HG03469 (cell line): ENCODE measurements at regions not wholly inside any gene's neighbourhood (a gene's known extent, or its start where the extent isn't known, plus 50 kb on each side); places are given as distances from the start of the nearest gene placed in this dataset.
A peak's percentile ranks its signal among the peaks of the same experiment; 100 is the strongest.
"Not testable (repeated sequence)": the region's sequence is repeated elsewhere in the genome, so short reads cannot be mapped to it uniquely, and the experiment has no call there.

ENCODE experiments used
- ATAC-seq: cut with Tn5 transposase; IDR thresholded peaks from one replicate; pipeline ENCODE4 v1.9.1; 2021; ENCODE audit warnings: mild to moderate bottlenecking, moderate library complexity, moderate number of reproducible peaks; ENCODE audit not compliant: unreplicated experiment

DNA sequence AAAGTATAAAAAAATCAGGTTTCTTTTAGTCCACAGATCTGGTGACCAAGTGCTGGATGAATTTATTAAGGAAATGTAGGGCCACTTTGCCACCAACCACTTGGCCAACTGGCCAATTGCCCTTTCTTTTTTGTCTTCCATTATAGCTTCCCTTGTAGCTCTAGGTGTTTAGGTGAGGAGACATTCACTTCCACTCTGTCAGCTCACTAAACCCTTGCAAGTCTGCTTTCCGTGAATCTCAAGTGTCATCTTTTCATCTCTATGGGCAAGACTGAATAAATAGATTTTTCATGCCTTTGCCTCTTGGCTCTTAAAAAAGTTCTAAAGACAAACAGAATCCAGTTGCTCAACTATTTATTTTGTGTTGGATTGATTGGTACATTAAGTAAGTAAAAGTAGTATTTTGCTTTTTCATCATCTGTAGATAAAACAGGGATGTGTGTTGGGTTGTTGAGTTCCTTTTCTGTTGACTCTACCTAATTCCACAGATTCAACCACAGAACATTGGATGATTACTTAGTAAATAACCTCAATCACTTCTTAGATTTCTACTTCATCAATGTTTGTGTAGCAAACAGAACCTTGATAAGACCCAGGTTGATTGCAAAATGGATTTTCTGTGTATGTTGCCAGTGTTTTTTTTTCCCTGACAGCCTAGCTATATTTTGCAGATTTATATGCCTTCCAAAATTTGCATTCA lies 68.1 kb upstream of the GRXCR1 start:
- ATAC-seq = no peak

DNA sequence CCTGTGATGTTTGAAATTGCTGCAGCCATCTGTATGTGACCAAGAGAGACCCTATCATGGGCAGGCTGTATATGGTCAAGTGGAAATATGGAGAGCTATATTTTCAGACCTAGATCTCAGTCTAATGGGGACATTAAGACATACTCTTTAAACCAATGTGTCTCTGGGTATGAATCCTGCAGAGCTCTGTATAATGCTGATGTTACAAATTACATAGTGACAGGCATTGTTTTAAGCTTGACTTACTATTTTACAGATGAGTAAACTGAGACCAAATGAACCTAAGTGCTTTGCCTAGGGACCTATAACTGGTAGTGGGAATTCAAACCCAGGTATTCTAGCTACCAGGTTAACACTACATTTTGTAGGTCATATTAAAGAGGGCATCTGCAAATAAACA lies 71.3 kb upstream of the GRXCR1 start:
- ATAC-seq = no peak

DNA sequence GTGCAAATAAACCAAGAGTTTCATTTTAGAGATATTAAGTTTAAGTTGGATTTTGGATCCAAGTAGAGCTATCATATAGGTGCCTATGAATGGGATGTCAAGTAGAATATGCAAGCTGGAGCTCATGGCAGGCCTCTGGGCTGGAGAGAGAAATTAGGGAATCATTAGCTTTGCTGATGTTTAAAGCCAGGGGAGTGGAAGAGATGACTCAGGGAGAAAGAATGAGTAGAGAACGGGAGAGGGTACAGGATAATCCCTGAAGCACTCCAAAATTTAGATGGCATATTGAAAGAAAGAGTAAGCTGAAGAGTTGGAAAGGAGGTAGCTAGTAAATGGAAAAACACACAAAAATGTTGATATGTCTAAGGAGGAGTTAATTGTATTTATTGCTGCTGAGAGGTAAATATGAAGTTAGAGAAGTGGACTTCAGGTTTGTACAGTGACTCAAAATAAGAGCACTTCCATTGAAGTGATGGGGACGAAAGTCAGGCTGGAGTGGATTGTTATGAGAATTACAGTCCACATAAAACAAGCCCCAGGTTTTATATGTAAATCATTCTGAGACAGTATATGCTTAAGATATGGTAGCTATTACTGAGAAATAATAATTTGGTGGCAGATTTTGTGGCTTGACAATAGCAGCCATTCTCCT lies 72.5 kb upstream of the GRXCR1 start:
- no peak for ATAC-seq

DNA sequence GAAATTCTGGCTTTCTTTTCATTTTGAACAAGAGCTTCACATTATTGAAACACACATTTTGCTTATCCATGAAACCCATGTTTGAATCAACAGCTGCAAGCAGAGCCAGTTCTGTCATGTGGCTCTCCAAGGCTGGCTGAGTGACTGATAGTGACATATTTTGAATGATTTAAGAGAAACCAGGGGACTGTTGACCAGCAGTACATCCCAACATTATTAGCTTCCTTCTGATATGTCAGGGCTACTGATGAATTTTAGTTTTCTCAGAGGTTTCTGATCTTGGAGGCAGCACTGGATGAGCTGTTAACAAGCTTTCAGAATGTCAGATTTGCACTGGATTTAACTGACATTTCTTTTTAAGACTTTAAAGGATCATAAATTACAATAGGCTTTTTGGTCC lies 74.6 kb upstream of the GRXCR1 start:
- ATAC-seq = no peak

DNA sequence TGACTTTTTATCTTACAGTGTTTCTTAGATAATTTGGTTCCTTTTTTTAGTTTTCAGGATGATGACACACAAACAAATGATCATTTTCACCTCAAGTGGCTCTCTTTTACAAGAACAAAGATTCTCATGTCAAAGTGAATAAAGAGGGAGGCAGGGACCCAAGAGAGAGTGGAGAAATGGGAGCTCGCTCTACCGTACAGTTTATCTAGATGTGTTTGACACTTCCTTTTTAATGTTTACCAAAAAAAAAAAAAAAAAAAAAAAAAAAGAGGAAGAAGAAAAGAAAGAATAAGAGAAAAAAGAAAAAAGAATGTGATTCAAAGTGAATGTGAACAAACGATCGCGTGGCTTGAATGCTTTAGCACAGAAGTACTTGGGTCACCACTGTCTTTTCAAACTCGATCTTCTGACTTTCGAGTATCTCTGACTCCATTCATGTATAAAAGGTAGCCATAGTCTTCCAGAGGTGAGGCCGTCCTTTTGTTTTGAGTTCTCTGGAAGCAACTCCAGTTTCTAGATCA lies 75.6 kb upstream of the GRXCR1 start:
- ATAC-seq = peak; percentile 6

DNA sequence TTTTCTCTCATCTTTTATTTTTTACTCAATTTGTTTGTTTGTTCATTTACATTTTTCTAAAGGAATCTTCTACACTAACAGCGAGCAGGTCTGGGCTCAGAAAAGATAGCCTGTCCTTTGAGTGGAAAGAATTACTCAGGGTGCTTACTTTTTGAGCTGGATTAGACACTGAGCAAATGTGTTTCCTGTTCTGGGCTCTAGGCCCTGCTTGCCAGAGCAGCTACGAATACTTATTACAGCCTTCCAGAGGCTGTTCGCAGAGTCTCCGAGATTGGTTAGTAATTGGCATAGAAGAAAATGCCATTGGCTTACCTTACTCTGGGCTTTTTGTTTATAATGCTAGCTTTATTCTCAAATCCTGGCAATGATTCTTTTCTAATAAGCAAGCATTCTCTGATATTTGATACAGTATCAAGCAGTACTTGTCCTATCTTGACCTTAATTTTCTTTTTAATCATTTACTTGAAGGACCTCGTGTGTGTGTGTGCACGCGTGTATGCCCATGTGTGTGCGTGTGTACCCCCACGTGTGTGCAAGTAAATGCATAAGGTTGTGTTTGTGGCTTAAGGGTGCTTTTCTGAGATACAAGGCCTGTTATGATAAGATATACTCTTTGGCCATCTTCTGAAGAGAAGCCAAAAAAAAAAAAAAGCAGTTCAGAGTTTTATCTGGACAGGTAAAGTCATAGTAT lies 76.2 kb upstream of the GRXCR1 start:
- no peak for ATAC-seq

DNA sequence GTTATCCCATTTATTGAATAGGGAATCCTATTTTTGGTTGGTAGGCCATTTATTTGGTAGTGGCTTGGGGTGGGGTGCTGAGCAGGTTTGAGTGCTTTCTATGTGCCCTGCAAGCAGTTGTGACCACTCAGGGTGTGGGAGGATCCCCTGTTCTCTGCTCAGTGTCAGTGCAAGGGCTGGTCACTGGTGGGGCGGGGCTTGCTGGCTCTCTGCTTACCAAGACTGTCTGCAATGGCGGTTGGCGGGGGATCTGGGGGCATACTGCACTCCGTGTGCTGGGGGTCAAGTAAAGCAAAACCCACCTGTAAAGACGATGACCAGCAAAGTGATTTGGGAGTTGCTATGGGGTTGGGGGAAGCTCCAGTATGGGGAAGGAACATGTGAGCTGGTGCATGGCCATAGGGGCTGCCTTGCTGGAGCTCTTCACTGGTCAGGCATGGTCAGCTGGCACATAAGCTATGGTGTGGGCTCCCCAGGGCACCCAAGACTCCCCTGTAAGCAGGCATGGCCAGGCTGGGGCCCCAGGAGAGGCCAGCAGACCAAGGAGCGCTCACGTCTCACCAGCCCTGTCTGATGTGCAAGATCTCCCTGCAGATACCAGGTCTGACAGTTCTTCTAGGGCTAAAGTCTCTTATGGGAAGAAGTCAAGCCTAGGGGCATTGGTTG lies 83.0 kb upstream of the GRXCR1 start:
- no peak for ATAC-seq

DNA sequence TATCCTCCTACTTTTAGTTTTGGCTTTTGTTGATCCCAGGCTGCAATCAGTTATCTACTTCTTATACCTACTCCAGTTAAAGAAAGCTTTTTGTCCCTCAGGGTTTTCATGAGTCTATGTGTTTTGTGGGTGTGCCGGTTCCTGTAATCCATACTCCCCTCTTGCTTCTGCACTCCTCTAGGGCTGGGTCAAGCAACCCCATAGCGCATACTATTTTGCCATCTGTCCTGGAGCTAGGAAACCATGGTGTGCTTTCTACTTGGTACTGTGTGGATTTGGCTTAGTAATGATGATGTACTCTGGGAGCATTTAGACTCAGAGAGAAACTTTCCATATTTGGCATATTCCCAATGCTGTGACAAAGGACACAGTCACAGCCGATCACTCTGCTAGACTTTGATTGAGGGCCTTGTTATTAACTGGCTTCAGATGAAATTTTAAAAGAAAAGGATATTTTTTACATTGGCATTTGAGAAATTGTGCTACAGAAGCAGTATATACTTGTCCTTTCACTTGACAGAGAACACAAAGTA lies 86.1 kb upstream of the GRXCR1 start:
- ATAC-seq = no peak

DNA sequence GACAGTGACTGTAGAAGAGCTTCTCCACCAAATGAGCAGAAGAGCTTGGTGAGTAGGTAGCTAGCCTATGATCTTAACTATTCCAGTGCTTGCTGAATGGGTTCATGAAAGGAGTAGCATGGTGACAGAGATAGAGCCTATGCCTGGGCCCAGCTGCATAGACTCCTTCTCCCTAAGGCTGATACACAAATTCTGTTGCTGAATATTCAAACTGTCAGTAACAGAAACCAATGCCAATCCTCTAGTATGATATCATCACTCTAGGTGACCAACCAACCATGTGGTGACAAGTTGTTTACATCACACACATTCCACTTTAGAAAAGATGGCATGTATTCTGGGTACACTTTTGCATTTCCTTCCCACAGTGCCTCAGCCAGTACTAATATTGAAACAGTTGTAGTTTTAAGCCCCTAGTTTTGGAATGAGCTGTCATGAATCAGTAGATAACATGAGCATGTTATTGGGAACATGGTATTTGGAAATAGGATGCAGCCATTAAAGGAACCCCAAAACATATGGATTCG lies 103.4 kb upstream of the GRXCR1 start:
- ATAC-seq = peak; percentile 62

DNA sequence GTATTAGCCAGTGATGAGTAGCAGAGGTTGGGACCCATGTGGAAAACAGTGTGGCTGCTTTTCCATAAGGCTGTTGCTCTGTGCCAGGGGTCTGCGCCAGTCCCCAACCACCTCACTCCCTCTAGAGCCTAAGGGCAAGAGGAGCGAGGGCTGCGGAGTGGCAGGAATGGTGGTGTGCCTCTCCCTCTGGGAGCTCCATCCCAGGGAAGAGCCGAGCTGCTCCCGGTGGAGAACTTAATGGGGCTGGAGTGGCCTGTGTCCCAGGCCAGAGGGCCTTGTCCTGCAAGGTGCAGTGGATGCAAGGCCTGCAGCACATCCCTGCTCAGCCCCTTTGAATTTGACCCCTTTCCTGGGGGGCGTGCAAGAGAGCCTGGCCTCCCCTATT lies 105.4 kb upstream of the GRXCR1 start:
- ATAC-seq = no peak

DNA sequence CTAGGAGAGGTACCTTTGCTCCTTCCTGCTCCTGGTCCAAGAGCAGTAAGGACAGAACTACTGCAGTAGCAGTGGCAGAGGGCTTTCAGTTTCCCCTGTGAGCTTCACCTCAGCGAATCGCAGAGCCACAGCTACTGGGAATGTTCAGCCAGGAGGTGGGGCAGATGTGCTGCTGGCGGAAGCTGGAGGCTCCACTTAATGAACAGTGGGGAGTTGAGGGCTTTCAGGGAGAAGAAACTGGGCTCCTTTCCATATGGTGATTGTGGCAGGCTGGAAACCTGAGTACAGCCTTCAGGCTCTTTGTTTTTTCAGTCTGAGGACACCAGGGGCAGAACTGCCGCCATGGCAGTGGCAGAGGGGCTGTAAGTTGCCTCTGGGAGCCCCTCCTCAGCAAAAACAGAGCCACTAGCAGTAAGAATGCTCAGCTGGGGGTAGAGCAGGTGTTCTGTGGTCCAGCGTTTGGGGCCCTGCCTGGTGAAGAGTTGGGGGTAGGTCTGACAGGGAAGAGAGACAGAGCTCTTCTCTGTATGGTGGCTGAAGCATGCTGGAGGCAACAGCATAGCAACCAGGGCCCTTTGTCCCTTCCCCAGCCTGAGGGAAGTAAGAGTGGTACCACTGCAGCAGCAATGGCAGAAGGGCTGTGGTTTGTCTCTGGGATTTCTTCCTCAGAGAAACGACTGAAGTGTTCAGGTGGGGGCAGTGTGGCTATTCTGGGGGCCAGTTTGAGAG lies 106.0 kb upstream of the GRXCR1 start:
- ATAC-seq = no peak

DNA sequence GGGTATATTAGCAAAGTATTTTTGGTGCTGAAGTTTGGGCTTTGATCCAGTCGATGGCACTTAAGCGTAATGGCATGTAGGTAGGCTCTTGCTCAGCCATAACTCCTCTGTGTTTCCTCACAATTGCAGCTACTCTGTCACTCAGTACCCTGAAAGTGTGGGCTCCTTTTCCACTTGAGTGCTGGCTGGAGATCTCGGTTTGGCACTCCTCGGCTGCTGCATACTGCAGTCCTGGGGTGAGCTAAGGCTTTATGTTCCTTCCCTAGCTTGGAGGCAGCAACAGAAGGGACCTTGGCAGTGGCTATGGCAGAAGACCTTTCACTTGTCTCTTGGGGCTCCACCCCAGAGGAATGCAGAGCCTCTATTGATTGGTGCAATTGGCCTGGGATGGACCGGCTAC lies 106.7 kb upstream of the GRXCR1 start:
- ATAC-seq = no peak

DNA sequence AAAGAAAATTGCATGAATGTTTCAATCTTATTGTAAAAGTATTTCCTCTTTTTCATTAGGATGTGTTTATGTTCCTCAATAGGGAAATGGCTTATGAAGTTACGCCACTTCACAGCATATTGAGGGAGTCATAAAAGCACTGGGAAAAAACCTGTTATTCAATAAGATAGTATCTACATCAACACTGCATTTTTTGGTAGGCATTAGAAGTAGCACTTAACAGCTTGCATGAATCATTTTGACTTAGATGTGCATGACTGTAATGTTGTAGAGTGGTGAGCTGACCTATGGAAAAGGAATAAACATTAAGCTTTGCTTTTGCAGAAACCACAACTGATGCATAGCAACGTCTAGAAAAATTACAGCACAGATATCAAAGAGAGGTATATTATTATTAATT lies 111.2 kb upstream of the GRXCR1 start:
- no peak for ATAC-seq

DNA sequence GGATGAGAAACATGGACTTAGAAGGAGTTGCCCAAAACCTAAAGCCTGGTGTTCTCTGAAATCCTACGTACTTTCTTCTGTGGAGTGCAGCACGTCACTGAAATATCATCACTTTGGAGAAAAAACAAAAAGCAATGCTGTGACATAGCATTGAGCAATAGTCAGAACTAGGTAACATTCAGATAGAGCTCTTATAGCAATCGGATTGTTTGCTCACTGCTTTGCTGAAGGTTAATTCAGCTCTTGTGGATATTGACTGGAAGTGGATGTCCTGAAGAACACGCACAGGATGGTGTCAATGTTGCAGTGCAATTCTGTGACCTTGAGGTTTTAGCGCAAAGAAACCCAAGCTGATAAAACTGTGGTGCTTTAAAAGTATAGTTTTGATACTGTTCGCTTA lies 114.2 kb upstream of the GRXCR1 start:
- ATAC-seq = no peak

DNA sequence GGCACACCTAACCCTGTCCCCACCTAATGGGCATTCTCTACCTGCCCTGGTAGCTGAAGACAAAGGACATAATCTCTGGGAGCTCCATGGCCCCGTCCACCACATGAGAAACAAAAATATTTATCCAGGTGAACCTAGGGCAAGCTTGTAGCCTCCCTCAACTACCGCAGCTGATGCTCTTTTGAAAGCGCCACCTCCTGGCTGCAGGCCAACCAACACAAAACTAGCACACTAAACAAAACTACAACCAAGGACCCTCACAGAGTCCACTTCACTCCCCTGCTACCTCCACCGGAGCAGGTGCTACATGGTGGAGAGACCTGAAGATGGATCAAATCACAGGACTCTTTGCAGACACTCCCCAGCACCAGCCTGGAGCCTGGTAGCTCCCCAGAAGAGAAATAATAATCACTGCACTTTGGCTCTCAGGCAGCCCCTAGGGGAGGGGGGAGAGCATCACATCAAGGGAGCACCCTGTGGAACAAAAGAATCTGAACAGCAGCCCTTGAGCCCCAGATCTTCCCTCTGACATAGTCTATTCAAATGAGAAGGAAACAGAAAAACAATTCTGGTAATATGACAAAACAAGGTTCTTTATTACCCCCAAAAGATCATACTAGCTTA lies 111.3 kb upstream of the ATP8A1 start:
- no peak for ATAC-seq

DNA sequence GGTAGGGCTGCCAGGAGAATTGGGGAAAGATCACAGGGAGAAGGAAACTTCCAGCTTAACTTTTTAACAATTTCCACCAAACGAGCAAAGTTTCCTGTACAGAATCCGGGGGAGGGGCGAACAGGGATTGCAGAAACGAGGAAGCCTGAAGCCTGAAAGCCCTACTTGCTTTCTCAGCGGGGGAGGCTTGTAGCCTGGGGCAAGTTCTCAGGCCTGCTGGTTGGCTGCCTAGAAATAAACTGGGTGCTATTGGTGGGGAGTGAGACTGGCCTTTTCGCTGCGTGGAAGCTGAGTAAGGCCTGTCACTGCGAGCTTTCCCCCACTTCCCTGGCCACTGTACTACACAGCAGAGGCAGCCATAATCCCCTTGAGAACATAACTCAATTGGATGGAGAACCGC lies 110.8 kb upstream of the ATP8A1 start:
- no peak for ATAC-seq

DNA sequence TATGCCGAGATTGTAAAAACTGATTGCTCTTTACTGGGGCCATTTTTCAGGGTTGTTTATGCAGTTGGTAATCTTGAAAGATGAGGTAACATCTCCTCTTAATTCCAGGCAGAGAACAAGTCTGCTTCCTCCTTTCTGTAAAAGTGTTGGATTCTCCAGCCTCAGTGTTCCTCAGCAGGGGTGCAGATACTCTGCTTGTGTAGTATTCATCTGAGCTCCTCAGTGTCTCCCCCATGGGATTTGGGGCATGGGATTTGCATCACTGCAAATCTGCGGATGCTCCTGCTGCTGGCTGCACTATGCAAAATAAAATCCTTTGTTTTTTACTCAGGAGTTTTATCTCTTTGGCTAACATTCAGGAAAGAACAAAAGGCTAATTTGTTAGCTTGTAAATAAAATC lies 104.9 kb upstream of the ATP8A1 start:
- ATAC-seq = no peak

DNA sequence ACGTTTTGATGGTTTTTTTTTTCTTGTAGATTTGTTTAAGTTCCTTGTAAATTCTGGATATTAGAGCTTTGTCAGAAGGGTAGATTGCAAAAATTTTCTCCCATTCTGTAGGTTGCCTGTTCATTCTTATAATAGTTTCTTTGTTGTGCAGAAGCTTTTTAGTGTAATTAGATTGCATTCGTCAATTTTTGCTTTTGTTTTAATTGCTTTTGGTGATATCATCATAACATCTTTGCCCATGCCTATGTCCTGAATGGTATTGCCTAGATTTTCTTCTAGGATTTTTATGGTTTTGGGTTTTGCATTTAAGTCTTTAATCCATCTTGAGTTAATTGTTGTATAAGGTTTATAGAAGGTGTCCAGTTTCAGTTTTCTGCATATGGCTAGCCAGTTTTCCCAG lies 98.1 kb upstream of the ATP8A1 start:
- not testable (repeated sequence) for ATAC-seq

DNA sequence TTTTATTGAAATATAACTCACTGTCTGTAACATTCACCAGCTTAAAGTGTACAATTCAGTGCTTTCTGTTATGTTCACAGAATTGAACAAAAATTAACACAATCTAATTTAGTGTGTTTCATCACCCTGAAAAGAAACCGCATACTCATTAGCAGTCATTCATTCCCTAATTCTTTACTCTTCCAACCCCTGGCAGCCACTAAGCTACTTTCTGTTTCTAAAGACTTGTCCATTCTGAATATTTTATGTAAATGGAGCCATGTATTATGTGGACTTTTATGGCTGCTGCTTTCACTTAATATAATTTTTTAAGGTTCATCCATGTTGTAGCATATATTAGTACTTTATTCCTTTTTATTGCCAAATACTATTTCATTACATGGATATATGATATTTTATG lies 94.7 kb upstream of the ATP8A1 start:
- ATAC-seq = no peak

DNA sequence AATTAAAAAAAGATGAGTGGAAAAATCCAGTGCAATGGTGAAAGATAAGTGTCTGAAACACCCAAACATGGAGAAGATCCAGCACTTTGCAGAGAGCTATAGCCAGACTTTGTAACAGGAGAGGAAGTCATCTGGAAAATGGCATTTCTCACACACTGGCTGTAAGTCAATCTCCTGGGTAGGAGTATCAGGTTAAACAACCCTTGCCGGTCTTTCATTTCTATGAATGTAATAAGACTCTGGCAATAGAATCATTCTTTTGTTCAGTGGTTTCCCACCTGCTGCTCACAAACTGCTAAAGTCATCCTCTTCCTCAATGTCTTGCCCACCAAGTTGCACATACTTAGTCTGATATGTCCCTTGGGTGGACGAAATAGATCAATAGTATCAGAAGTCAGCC lies 94.0 kb upstream of the ATP8A1 start:
- no peak for ATAC-seq
